ENCODE measurements at regions not wholly inside any gene's neighbourhood (a gene's known extent, or its start where the extent isn't known, plus 50 kb on each side); places are given as distances from the start of the nearest gene placed in this dataset.

DNA sequence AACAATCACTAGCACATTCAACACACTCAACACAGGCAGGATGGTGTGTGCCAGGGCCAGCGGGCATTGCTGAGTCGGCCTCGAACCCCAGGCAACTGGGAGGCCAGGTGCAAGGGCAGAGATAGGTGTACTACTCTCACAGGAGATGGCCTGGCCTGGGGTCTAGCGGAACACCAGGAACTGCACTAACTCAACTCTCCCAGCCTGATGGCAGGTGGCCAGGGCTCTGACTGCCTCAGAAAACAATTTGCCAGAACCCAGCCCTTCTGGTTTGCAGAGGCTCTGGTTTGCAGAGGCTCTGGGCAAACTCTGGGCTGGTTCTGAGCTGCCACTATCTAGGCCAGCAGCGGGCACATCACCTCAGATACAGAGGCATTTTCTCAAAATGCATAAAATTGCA is 229.2 kb upstream of the CHRNA7 start:
- DNase-seq (ENCODE audit: insufficient read length, low spot score), result no peak
- FAIRE-seq, result no peak

- no peak for DNase-seq (ENCODE audit: insufficient read length, low spot score)
Measured at GRCh38 chr15:31802761-31803160, 227.6 kb upstream of the CHRNA7 start.

GRCh38 chr15:31803388-31803884 is 226.9 kb upstream of the CHRNA7 start:
- DNase-seq (ENCODE audit: insufficient read length, low spot score) (no peak), FAIRE-seq (no peak)

More at GRCh38 chr15:31802761-31803160, 227.6 kb upstream of the CHRNA7 start:
- FAIRE-seq, result no peak

DNA sequence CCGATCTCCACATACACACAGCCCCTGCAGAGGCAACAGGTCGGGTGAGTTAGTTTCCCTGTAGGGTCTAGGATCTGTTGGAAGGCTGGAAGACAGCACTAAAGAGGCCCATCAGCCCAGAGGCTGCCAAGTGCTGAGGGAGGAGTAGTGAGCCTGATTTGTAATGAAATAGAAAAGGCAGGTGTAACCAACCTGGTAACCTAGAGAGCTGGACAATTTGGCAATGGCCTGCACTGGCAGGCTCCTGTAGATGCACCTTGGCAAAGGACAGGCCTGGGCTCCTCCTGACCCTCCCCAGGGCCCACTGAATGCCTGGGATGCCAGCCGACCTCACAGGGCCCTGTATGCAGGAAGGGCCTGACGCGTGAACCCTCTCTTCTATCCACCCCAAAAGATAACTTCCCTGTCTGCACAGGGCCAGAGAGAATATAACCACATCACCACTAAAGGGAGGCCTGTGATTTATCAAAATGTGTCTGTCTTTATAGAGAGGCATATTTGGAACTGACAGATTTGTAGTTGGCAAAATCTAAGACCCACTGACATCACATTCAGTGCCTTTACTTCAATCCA is 225.1 kb upstream of the CHRNA7 start:
- FAIRE-seq (no peak), DNase-seq (ENCODE audit: insufficient read length, low spot score) (no peak)

DNA sequence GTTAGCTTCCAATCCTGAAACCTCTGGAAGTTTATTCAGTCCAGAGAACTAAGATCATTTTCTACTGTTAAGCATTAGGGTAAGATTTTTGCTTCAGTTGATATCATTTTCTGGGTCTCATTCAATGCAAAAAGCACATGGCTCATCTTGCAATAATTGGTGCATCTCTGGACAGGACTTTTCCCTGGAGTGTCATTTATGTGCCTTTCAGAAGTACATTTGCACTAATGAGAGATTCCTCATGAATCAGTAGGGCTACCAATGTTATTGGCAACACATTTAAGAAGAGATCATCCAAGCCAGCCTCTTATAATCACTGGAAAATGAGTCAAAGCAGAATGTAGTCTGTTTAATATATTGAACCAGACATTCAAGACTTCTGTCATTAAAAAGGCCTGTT is 224.2 kb upstream of the CHRNA7 start:
- FAIRE-seq, result no peak
- no peak for DNase-seq (ENCODE audit: insufficient read length, low spot score)

DNA sequence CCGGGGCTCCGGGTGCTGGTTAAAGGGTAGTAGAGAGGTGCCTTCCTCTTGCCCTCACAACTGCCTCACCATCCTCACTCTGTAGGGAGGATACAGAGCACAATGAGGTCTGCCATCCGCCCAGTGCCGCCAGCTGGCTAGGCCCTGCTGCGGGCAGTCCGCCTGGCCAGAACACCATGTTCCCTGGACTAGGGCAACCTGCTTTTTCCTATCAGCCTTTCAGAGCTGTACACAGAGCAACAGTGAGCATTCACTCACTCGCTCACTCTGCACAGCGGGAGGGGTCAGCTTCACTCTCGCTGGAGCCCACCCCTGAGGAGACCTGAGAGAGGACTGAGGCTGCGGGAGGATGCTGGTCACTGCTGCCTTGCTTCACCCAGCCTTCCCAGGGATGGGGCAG is 218.7 kb upstream of the CHRNA7 start:
- DNase-seq (ENCODE audit: insufficient read length, low spot score), result no peak
- no peak for FAIRE-seq

DNA sequence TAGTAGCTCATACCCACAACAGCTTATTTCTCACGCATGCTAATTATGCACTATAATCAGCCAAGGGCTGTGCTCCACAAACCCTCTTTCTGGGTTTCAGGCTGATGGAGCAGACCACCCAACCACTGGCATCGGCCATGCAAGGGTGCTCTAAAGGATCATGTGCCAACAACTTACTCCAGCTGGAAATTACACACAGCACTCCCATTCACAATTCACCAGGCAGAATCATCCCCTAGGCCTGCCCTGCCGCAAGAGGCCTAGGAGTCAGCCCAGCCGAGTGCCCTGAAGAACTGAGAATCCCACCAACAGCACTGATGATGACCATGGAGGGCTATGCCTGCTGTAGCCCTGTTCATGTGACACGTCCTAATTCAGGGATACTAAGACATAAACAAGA is 216.2 kb upstream of the CHRNA7 start:
- FAIRE-seq (no peak), DNase-seq (ENCODE audit: insufficient read length, low spot score) (no peak)

DNA sequence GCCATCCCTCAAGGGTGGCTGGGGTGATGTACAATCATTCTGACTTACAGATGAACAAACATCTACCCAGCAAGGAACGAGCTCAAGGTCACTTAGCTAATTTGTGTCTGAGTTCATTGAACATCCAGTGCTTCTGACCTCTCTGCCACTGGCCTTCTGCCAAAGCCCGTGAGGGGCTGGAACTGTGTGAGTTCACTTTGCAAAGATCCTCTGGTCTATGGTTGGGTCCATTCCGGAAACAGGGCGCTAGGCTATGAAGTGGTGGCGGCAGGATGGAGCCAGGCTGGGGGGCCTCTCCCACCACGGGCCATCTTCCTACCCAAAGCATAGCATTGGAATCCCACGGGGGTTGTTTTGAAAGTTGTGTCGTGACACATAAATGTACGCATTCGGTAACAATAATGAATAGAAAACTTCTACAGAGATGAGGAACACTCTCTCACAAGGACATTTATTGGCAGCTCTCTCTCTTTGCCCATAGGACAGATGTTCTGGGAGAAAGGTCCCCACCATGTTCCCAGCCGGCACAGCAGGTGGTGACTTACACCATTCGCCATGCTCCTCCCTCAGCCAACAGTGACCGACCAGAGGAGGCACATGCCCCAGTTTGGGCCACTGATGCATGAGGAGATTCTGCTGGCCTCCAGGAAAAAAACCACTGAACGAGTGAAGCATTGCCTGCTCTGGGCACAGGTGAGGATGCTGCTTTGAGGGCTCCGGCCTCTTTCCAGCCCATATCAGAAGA is 214.7 kb upstream of the CHRNA7 start:
- DNase-seq (ENCODE audit: insufficient read length, low spot score) (no peak), FAIRE-seq (no peak)

GRCh38 chr15:31822463-31822862 is 207.9 kb upstream of the CHRNA7 start:
- FAIRE-seq (no peak), DNase-seq (ENCODE audit: insufficient read length, low spot score) (no peak)

GRCh38 chr15:31824024-31824423 is 206.3 kb upstream of the CHRNA7 start:
- FAIRE-seq (no peak), DNase-seq (ENCODE audit: insufficient read length, low spot score) (no peak)

DNA sequence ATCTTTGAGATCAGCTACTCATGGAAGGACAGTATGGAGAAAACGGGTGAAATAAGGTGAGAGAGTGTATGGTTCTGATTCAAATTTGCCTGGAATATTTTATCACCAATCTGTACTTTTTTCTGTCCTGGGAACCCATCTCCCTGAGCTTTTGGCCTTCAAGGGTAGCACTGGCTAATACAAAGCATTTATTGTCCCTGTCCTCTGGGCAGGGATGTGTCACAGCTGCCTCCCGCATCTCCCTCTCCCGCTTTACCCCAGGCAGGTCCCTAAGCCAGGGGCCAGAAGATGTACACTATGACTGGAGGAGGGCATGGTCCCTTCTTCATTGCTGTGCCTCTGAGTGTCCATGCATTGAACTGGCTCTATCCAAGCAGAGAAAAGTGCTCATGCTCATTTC is 201.7 kb upstream of the CHRNA7 start:
- DNase-seq (ENCODE audit: insufficient read length, low spot score), result no peak
- FAIRE-seq, result no peak

- DNase-seq (ENCODE audit: insufficient read length, low spot score) (no peak), FAIRE-seq (no peak)
Measured at GRCh38 chr15:31830591-31830990, 199.7 kb upstream of the CHRNA7 start.

GRCh38 chr15:31831596-31831995 is 198.7 kb upstream of the CHRNA7 start:
- no peak for FAIRE-seq
- DNase-seq (ENCODE audit: insufficient read length, low spot score), result no peak

GRCh38 chr15:31834654-31835053 is 195.7 kb upstream of the CHRNA7 start:
- DNase-seq (ENCODE audit: insufficient read length, low spot score), result no peak
- no peak for FAIRE-seq

DNA sequence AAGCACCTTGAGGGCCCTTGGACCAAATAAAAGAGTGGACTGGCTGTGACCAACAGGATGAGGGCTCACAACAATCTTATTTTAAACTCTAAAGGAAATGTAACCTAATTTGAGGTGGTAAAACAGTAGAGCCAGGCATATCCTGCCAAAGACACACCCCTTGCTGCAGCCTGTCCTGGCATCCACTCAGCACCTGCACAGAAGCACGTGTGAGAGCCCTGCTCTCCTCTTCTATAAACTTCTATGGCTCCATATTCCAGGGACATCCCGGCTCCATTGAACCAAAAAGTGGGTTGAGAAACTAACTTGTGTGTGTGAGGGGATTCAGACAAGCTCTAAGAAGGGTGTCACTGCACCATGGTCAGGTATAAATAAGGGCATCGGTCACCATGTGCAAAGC is 190.9 kb upstream of the CHRNA7 start:
- FAIRE-seq, result no peak
- DNase-seq (ENCODE audit: insufficient read length, low spot score), result no peak

GRCh38 chr15:31840849-31841476 is 189.4 kb upstream of the CHRNA7 start:
- DNase-seq (ENCODE audit: insufficient read length, low spot score), result no peak
- FAIRE-seq, result no peak

GRCh38 chr15:31842532-31843195 is 187.7 kb upstream of the CHRNA7 start:
- FAIRE-seq (no peak), DNase-seq (ENCODE audit: insufficient read length, low spot score) (no peak)

DNA sequence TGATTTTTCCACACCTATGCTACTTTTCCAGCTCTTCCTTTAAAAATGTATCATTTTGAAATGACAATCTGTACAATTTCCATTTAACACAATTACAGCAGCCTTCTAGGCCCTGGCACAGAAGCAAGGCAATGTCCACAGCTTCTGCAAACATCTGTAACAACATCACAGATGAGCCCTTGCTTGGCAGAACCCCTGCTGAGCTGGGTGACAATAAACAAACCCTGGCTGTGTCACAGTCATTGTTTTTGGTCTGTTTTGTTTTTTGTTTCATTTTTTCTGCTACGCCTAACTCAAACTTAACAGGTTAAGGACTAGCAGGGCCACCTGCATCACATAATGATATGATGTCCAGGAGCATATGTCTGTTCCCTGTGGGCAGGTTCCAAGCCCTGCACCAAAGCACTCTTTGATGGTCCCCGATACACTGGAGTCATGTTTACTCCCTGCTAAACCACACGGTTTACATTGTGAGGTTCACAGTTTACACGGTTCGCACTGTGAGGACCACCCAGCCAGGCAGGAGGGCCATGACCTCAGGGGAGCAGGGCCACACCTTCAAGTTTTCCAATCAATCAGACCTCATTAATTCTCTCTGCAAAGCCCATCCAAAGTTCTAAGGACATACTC is 186.8 kb upstream of the CHRNA7 start:
- DNase-seq (ENCODE audit: insufficient read length, low spot score), result no peak
- no peak for FAIRE-seq

DNA sequence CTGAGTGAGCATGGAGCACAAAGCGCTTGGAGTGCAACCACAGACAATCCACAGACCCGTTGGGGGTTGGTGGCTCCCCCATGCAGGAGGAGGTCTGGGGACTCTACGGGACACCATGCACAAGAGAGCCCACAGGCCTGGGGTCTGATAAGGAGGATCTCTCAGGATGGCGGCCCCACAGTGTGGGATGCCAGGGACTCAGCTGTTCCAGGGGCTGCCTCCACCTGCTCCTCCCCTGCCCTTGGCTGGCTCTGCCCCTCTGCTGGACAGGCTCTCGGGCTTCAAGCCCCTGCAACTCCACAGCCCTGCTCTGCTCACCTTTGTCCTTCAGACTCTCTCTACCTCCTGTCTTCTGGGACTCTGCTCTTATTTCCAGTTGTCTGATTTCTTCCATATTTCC is 184.5 kb upstream of the CHRNA7 start:
- no peak for FAIRE-seq

DNA sequence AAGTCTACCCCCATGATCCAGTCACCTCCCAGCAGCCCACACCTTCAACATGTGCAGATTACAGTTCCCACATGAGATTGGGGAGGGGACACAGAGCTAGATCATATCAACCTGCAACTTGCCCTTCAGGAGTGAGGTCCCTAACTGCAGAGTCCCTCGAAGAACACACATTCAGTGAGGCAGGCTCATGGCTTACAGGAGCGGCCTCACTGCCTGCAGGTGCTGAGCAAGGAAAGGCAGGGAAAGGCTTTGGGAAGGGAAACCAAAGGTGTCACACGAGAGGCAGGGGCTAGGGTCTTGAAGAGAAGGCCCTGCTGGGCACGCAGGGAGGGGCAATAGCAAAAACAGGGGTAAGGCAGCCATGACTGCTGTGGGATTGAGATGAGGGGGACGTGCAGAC is 182.4 kb upstream of the CHRNA7 start:
- DNase-seq (ENCODE audit: insufficient read length, low spot score) (no peak), FAIRE-seq (no peak)

More for the DNA sequence above, 184.5 kb upstream of the CHRNA7 start:
- DNase-seq (ENCODE audit: insufficient read length, low spot score), result no peak

DNA sequence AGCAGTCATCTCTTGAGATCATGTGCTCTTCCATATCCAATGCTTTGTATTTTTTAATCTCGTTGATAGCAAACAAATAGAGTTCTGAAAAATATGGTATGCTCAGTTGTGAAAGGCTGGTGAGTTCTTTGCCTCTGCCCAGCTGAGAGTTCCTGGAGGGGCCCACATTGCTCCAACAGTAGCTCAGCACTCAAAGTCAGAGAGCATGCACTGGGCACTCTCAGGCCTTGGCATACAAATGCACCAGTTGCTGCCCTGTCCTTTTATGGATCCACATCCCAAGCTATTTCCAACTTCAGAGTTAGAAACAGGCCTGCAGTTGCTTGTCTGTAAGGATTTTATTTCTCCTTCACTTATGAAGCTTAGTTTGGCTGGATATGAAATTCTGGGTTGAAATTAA is 181.7 kb upstream of the CHRNA7 start:
- no peak for FAIRE-seq
- DNase-seq (ENCODE audit: insufficient read length, low spot score), result no peak
